Activated CD4-positive, alpha-beta T cell treated with anti-CD3 and anti-CD28 coated beads for 48 hours (primary cell): ENCODE measurements at regions not wholly inside any gene's neighbourhood (a gene's known extent, or its start where the extent isn't known, plus 50 kb on each side); places are given as distances from the start of the nearest gene placed in this dataset.
"Not testable (repeated sequence)": the region's sequence is repeated elsewhere in the genome, so short reads cannot be mapped to it uniquely, and the experiment has no call there.

Experiments
- DNase-seq: peaks from one replicate; pipeline ENCODE4 v3.0.0-alpha.2; 2020

GRCh38 chr1:70674941-70675685 lies 264.0 kb downstream of the CTH start:
- no peak for DNase-seq

- DNase-seq: no peak
Observed at GRCh38 chr1:70675737-70676156, 264.7 kb downstream of the CTH start.

GRCh38 chr1:70685300-70686286 lies 274.5 kb downstream of the CTH start:
- peak; percentile 56 for DNase-seq

- DNase-seq: no peak
Observed at GRCh38 chr1:70688580-70688979, 277.5 kb downstream of the CTH start.

GRCh38 chr1:70706381-70707037 lies 295.4 kb downstream of the CTH start:
- DNase-seq: no peak

GRCh38 chr1:70707214-70707613 lies 296.1 kb downstream of the CTH start:
- DNase-seq: no peak

- DNase-seq: no peak
Observed at GRCh38 chr1:70714149-70714548, 303.1 kb downstream of the CTH start.

GRCh38 chr1:70717211-70717610 lies 306.1 kb downstream of the CTH start:
- DNase-seq: no peak

- DNase-seq: no peak
Observed at GRCh38 chr1:70717656-70718055, 306.6 kb downstream of the CTH start.

- DNase-seq: no peak
Observed at GRCh38 chr1:70718086-70718630, 307.1 kb downstream of the CTH start.

- no peak for DNase-seq
Observed at GRCh38 chr1:70719154-70719553, 308.1 kb downstream of the CTH start.

GRCh38 chr1:70720109-70720508 lies 309.0 kb downstream of the CTH start:
- DNase-seq: no peak

- DNase-seq: no peak
Observed at GRCh38 chr1:70720521-70720920, 309.5 kb downstream of the CTH start.

- no peak for DNase-seq
Observed at GRCh38 chr1:70727886-70728489, 316.9 kb downstream of the CTH start.

GRCh38 chr1:70736518-70736917 lies 311.1 kb downstream of the PTGER3 start:
- DNase-seq: not testable (repeated sequence)

- DNase-seq: no peak
Observed at GRCh38 chr1:70737125-70737524, 310.5 kb downstream of the PTGER3 start.

GRCh38 chr1:70738624-70739023 lies 309.0 kb downstream of the PTGER3 start:
- no peak for DNase-seq

- DNase-seq: no peak
Observed at GRCh38 chr1:70745199-70745598, 302.4 kb downstream of the PTGER3 start.

- not testable (repeated sequence) for DNase-seq
Observed at GRCh38 chr1:70746062-70746461, 301.6 kb downstream of the PTGER3 start.

- not testable (repeated sequence) for DNase-seq
Observed at GRCh38 chr1:70747123-70747522, 300.5 kb downstream of the PTGER3 start.

GRCh38 chr1:70751676-70752287 lies 295.8 kb downstream of the PTGER3 start:
- not testable (repeated sequence) for DNase-seq

GRCh38 chr1:70754701-70755100 lies 292.9 kb downstream of the PTGER3 start:
- DNase-seq: no peak
